ENCODE measurements at regions not wholly inside any gene's neighbourhood (a gene's known extent, or its start where the extent isn't known, plus 50 kb on each side); places are given as distances from the start of the nearest gene placed in this dataset.
"Not testable (repeated sequence)": the region's sequence is repeated elsewhere in the genome, so short reads cannot be mapped to it uniquely, and the experiment has no call there.

DNA sequence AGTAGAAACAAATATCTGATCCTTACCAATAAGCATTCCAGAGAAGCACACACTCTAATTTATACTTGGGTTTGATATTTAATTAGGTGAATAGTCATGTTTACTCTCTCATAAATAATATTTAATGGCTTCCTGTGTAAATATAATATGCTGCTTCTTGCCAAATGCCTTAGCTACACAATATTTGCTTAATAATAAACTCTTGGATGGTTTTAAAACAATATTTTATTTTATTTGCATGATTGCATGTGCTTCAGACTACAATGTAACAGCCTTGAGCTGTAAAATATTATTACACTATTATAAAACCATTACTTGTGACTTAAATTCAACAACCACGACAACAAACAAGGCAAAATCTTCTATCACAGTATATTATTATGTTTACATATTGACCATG is 542.4 kb upstream of the CHD1 start:
- not testable (repeated sequence) for H3K4me3 ChIP-seq (ENCODE audit: low read length); DNase-seq; H3K36me3 Mint-ChIP-seq (ENCODE audit: low read depth); H3K4me3 Mint-ChIP-seq; H3K4me1 ChIP-seq (ENCODE audit: control insufficient read depth, insufficient read depth, low read length); H3K4me1 Mint-ChIP-seq; H3K27ac Mint-ChIP-seq; H3K9me3 Mint-ChIP-seq; H3K27me3 Mint-ChIP-seq (ENCODE audit: insufficient read depth); H3K9ac ChIP-seq (ENCODE audit: extremely low read depth, low read length, poor library complexity, severe bottlenecking); H3K27me3 ChIP-seq (ENCODE audit: control insufficient read depth, insufficient read depth, low read length, poor library complexity, severe bottlenecking); H3K9me3 ChIP-seq (ENCODE audit: control insufficient read depth, low read length); H3K36me3 ChIP-seq (ENCODE audit: control insufficient read depth, insufficient read depth, low read length); H3K27ac ChIP-seq (ENCODE audit: low read depth, low read length)
- WGBS, 2 experiments (ENCODE audit: insufficient coverage in 1 of 2, insufficient read length in 1 of 2), result no CpG with 5 or more reads among the region's 1 CpG

DNA sequence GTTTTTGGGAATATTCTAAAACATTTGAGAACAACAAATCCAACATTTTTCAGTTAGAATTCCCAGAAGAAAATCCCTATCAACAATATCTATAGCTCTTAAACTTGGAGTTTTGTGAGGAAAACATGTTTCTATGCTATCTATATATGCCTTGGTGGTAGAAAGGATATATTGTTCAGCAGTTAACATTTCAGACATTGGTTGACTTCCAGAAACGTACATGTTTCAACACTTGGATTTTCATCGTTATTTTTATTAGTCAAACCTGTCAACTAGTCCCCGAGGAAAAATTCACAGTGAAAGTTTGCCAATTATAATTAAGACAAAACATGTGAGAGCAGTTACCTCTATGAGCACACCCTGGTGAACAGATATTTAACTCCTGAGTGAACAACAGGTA is 541.8 kb upstream of the CHD1 start:
- not testable (repeated sequence) for H3K36me3 Mint-ChIP-seq (ENCODE audit: low read depth); H3K36me3 ChIP-seq (ENCODE audit: control insufficient read depth, insufficient read depth, low read length); H3K27ac ChIP-seq (ENCODE audit: low read depth, low read length); DNase-seq; H3K4me1 Mint-ChIP-seq; H3K27me3 Mint-ChIP-seq (ENCODE audit: insufficient read depth); H3K9me3 ChIP-seq (ENCODE audit: control insufficient read depth, low read length); H3K4me3 Mint-ChIP-seq; H3K27ac Mint-ChIP-seq; H3K4me3 ChIP-seq (ENCODE audit: low read length); H3K4me1 ChIP-seq (ENCODE audit: control insufficient read depth, insufficient read depth, low read length); H3K9ac ChIP-seq (ENCODE audit: extremely low read depth, low read length, poor library complexity, severe bottlenecking); H3K9me3 Mint-ChIP-seq; H3K27me3 ChIP-seq (ENCODE audit: control insufficient read depth, insufficient read depth, low read length, poor library complexity, severe bottlenecking)
- WGBS, 2 experiments (ENCODE audit: insufficient coverage in 1 of 2, insufficient read length in 1 of 2), result 100% methylated on average over 3 of the region's 3 CpGs; no CpG with 5 or more reads in 1 of the 2 experiments

DNA sequence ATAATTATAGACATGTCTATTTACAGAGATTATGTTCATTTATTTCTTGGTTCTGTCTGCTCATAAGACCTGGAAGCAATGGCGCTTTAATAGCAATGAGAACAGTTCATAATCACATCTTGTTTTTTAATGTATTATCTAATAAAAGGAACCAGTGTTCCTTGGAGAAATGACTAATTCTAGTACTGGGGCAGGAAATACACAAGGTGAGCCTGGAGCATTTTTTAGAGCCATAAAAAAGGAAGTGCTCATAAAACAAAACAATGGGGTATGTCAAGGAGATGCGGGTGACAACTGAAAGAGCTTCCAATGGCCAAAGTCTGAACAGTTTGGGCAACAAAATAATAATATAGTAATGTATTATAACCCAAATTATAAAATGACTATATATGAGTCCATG is 531.9 kb upstream of the CHD1 start:
- Histone ChIP-seq H3K36me3 (ENCODE audit: control insufficient read depth, insufficient read depth, low read length) (no peaks in the 10 kb centered on the region), H3K4me1 (ENCODE audit: control insufficient read depth, insufficient read depth, low read length) (no peaks in the 10 kb centered on the region), H3K27ac (ENCODE audit: low read depth, low read length) (no peak overlapping the region), H3K4me3 (ENCODE audit: low read length) (no peak overlapping the region), H3K9ac (ENCODE audit: extremely low read depth, low read length, poor library complexity, severe bottlenecking) (no peak overlapping the region), H3K9me3 (ENCODE audit: control insufficient read depth, low read length) (no peaks in the 10 kb centered on the region), H3K27me3 (ENCODE audit: control insufficient read depth, insufficient read depth, low read length, poor library complexity, severe bottlenecking) (no peaks in the 10 kb centered on the region)
- DNase-seq, result no peak
- TF ChIP-seq, protein P1, sequence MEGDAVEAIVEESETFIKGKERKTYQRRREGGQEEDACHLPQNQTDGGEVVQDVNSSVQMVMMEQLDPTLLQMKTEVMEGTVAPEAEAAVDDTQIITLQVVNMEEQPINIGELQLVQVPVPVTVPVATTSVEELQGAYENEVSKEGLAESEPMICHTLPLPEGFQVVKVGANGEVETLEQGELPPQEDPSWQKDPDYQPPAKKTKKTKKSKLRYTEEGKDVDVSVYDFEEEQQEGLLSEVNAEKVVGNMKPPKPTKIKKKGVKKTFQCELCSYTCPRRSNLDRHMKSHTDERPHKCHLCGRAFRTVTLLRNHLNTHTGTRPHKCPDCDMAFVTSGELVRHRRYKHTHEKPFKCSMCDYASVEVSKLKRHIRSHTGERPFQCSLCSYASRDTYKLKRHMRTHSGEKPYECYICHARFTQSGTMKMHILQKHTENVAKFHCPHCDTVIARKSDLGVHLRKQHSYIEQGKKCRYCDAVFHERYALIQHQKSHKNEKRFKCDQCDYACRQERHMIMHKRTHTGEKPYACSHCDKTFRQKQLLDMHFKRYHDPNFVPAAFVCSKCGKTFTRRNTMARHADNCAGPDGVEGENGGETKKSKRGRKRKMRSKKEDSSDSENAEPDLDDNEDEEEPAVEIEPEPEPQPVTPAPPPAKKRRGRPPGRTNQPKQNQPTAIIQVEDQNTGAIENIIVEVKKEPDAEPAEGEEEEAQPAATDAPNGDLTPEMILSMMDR (conservative IDR thresholded peaks at IDR 0.05), result no peak
- 100% methylated on average over 1 of the region's 2 CpGs; no CpG with 5 or more reads in 1 of the 2 experiments for WGBS, 2 experiments (ENCODE audit: insufficient coverage in 1 of 2, insufficient read length in 1 of 2)
- Mint-ChIP-seq H3K9me3 (no peaks in the 10 kb centered on the region), H3K27ac (no peak overlapping the region), H3K4me1 (no peaks in the 10 kb centered on the region), H3K36me3 (ENCODE audit: low read depth) (no peaks in the 10 kb centered on the region), H3K27me3 (ENCODE audit: insufficient read depth) (no peaks in the 10 kb centered on the region), H3K4me3 (no peak overlapping the region)

DNA sequence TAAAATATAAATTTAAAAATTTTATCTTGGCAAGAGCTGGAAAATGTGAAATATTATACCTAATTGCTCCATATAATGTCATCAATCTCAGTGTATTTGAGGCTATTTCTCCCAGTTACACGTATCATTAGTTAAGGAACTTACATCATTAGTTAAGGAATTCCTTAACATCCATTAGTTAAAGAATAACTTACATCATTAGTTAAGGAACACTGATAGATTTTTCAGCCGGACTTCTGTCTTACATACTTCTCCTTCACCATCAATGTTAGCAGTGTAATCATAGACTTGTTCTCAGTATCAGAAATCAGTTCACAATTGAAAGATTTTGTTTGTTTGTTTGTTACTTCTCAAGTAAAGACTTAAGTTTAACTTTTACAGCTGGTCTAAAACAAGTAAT is 524.4 kb upstream of the CHD1 start:
- no peak for DNase-seq
- WGBS, 2 experiments (ENCODE audit: insufficient coverage in 1 of 2, insufficient read length in 1 of 2), result 88 to 100% methylated on average over 2 of the region's 2 CpGs
- no peaks in the 10 kb centered on the region for H3K9me3 ChIP-seq (ENCODE audit: control insufficient read depth, low read length)

More for the DNA sequence above, 524.4 kb upstream of the CHD1 start:
- no peaks in the 10 kb centered on the region for H3K27me3 ChIP-seq (ENCODE audit: control insufficient read depth, insufficient read depth, low read length, poor library complexity, severe bottlenecking)
- Mint-ChIP-seq H3K27me3 (ENCODE audit: insufficient read depth) (no peaks in the 10 kb centered on the region), H3K36me3 (ENCODE audit: low read depth) (no peaks in the 10 kb centered on the region), H3K9me3 (no peaks in the 10 kb centered on the region), H3K27ac (no peak overlapping the region), H3K4me3 (no peak overlapping the region), H3K4me1 (no peaks in the 10 kb centered on the region)
- no peaks in the 10 kb centered on the region for H3K4me1 ChIP-seq (ENCODE audit: control insufficient read depth, insufficient read depth, low read length)
- H3K4me3 ChIP-seq (ENCODE audit: low read length), result no peak overlapping the region
- H3K36me3 ChIP-seq (ENCODE audit: control insufficient read depth, insufficient read depth, low read length), result no peaks in the 10 kb centered on the region
- TF ChIP-seq, protein P1 (conservative IDR thresholded peaks at IDR 0.05), result no peak
- H3K9ac ChIP-seq (ENCODE audit: extremely low read depth, low read length, poor library complexity, severe bottlenecking), result no peak overlapping the region
- H3K27ac ChIP-seq (ENCODE audit: low read depth, low read length), result no peak overlapping the region

Measured in endodermal cell (in vitro differentiated cells).